HG02970 (cell line): ENCODE measurements at regions not wholly inside any gene's neighbourhood (a gene's known extent, or its start where the extent isn't known, plus 50 kb on each side); places are given as distances from the start of the nearest gene placed in this dataset.

Source experiments
- ATAC-seq: cut with Tn5 transposase; IDR thresholded peaks from one replicate; pipeline ENCODE4 v1.9.1; 2021; ENCODE audit warnings: mild to moderate bottlenecking, moderate library complexity, moderate number of reproducible peaks; ENCODE audit not compliant: unreplicated experiment, low FRiP score

- no peak for ATAC-seq
These were observed 1606.4 kb upstream of the PRR20A start for GRCh38 chr13:55534306-55534705.

- ATAC-seq, result no peak
These were observed 1602.3 kb upstream of the PRR20A start for GRCh38 chr13:55538424-55538823.

- ATAC-seq, result no peak
These were observed 1597.7 kb upstream of the PRR20A start for GRCh38 chr13:55543053-55543452.

GRCh38 chr13:55550624-55551023 is 1590.1 kb upstream of the PRR20A start:
- no peak for ATAC-seq

GRCh38 chr13:55553701-55554100 is 1587.0 kb upstream of the PRR20A start:
- ATAC-seq, result no peak

- ATAC-seq, result no peak
These were observed 1586.0 kb upstream of the PRR20A start for GRCh38 chr13:55554741-55555140.

GRCh38 chr13:55560331-55560730 is 1580.4 kb upstream of the PRR20A start:
- no peak for ATAC-seq

- ATAC-seq, result no peak
These were observed 1577.5 kb upstream of the PRR20A start for GRCh38 chr13:55563267-55563666.

- no peak for ATAC-seq
These were observed 1574.4 kb upstream of the PRR20A start for GRCh38 chr13:55566334-55566733.

GRCh38 chr13:55566779-55567178 is 1573.9 kb upstream of the PRR20A start:
- ATAC-seq, result no peak

GRCh38 chr13:55567721-55568625 is 1572.7 kb upstream of the PRR20A start:
- no peak for ATAC-seq

GRCh38 chr13:55569082-55569481 is 1571.6 kb upstream of the PRR20A start:
- no peak for ATAC-seq

- no peak for ATAC-seq
These were observed 1571.2 kb upstream of the PRR20A start for GRCh38 chr13:55569514-55569913.

- no peak for ATAC-seq
These were observed 1570.3 kb upstream of the PRR20A start for GRCh38 chr13:55570371-55570770.

- ATAC-seq, result no peak
These were observed 1569.4 kb upstream of the PRR20A start for GRCh38 chr13:55571237-55571867.

GRCh38 chr13:55572408-55572807 is 1568.3 kb upstream of the PRR20A start:
- no peak for ATAC-seq

- ATAC-seq, result no peak
These were observed 1567.9 kb upstream of the PRR20A start for GRCh38 chr13:55572862-55573261.

- no peak for ATAC-seq
These were observed 1567.2 kb upstream of the PRR20A start for GRCh38 chr13:55573565-55573964.

- no peak for ATAC-seq
These were observed 1564.3 kb upstream of the PRR20A start for GRCh38 chr13:55576389-55576788.

GRCh38 chr13:55577082-55577846 is 1563.5 kb upstream of the PRR20A start:
- no peak for ATAC-seq

GRCh38 chr13:55577847-55578210 is 1562.9 kb upstream of the PRR20A start:
- ATAC-seq, result no peak
